ENCODE measurements at regions not wholly inside any gene's neighbourhood (a gene's known extent, or its start where the extent isn't known, plus 50 kb on each side); places are given as distances from the start of the nearest gene placed in this dataset.

DNA sequence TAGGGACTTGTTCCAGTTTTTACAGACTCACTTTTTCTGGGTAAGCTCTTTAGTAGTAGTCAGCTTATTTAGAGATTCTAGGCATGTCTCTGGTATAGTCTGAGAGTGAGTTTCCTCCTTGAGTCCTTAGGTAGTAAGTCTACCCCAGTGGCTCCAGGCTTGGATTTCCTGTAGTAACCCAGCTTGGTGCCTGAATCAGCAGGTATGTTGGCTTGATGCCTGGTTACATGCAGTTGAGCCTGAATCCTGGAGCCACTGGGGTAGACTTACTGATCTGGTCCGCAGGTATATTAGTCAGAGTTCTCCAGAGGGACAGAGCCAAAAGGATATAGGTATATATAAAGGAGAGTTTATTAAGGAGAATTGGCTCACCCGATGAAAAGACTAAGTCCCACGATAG, 85.8 kb upstream of the RBMS3 start:
- DNase-seq: no peak

DNA sequence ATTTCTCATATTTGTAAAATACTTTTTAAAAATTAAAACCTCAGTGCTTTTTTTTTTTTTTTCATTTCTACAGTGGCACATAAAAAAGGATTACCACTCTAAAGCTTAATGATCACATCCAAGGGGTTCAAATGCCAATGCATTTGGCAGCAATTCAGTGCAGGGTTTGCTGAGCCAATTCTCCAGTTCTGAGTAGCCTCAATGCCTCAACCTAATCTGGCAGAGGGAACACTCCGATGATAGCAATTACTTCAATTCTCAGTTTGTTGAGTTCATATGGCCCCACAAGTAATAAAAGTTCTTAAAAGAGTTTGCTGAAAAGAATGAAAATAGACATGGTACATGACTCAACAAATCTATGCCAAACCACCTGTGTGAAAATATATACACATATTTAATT, 79.3 kb upstream of the RBMS3 start:
- no peak for DNase-seq

DNA sequence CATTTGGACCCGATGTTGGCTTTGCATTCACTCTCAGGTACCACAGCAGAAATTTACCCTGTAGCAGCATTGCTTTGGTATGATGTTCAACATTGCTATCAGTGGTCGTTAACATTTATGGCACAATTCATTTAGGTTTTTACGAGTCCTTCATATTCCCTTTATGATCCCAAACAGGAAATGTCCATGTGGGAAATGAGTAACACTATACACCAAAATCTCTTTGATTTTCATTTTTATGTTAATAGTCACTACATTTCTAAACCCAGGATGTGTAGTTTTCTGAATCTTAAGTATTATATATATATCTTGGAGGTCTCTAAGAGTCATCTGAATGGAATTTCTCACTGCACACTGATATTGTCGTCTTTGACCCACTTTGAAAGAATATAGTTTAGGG, 78.5 kb upstream of the RBMS3 start:
- DNase-seq: no peak

DNA sequence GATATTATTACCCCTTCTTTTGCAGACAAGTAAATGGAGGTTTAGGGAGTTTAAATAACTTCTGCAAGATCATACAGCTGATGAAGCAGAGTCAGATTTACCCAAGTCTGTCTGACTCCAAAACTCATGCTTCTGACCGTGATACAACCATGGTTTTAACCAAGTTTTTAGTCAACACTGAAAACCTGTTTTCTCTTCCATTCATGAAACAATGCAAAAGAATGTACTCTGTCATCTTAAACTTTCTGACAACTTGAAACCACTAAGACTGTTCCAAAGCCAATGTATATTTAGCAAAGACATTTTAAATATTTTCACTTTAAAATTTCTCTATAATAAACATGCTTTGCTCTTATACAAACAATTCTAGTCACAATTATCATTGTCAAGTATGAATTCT, 77.0 kb upstream of the RBMS3 start:
- no peak for DNase-seq

DNA sequence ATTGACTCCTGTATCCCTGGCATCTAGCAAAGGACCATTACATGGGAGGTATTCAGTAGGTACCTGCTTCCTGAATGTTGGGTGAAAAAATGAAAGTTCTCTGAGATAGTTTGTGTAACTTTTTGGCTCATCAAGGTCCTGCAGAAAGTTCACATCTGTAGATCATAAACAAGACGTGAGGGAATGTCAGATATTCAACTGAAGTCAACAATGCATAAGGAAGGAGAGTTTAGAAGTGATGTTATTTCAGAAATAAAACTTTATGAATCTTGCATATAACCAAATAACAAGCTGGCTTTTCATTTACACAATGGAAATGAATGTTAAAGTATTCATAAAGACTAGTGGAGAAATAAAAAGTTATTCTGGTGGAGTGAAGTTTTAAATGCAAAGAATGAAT, 73.4 kb upstream of the RBMS3 start:
- no peak for DNase-seq

DNA sequence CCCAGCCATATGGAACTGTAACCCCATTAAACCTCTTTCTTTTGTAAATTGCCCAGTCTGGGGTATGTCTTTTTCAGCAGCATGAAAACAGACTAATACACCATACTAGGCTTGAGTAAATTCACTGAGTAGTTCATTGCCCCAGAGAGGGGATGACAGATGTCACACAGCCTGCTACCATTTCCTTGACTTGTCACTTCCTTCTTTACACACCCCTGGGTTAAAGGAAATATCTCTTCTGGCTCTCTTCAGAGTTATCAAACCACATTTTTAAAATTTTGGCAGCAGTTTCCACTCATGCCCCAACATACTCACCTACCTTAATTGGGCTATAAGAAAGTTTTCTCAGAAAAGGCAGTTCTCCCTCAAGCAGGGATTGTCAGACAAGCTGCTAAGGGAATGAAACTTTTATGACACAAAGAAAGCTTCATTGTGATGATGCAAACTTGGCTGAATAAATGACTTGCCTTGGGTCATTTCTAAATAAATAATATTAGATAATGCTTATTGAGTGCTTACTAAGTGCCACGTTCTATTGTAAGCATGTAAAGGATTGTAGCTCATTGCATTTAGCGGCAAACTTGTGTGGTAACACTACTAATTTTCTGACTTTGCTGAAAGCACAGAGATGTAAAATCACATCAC, 68.0 kb upstream of the RBMS3 start:
- DNase-seq: no peak

DNA sequence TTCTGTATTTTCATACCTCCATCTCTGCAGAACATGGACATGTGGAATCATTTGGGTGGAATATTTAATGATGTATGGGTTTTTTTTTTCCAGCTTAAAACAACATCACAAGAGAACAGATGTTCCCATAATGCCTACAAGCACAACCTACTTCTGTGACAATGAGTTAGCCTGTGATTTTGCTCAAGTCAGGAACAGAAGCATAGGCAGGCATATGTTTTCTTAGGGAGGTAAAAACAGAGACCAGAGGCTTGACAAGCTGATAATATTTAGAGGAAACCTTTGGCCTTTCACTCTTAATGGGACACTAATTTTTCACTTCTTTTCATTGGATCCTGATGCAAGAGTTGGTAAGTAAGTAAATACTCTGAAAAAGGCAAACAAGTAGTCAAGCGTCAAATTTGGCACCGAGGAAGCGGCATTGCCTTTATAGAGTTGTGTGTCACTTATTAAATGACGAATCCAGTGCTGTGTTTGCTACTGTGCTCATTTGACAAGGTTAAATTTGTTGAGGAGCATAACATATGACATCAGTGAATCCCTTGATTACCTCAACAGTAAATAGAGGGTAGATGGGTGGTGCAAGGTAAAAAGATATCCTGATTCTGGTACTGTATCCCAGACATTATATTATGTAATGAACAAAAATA, 66.7 kb upstream of the RBMS3 start:
- DNase-seq: no peak

DNA sequence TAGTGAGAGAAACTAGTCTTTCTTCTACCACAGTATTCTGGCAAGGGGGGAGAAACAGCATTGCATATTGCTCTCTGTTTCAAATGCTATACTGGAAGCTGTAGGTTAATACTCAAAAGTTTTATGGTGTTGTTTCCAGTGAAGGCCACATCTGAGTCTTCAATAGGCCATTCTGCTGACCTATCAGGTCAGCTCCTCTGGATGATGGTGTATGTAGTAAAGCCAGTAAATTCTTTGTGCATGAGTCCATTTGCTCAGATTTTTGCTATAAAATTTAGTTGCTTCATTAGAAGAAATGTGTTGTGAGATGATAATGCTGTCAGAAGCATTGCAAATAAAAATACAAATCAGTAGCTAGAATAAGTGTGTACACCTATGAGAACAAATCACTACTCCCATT, 64.9 kb upstream of the RBMS3 start:
- no peak for DNase-seq

DNA sequence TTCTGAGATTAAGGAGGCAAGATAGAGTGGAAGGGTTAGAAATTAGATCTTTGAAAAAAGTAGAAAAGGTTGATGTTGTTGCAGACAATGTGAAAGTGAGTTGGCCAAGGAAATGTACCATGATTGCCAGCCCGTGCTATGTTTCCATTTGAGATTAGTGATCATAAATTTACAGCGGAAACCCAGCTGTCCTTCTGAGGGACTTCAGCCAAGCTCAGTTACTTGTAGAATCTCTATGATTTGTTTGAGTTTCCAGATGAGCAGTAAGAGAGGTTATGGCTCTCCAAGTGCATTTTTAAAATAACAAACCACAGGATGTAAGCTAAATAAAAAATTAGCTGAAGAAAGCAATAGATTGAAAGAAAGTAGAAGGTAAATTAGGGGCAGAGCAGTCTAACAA, 54.2 kb upstream of the RBMS3 start:
- DNase-seq: no peak

DNA sequence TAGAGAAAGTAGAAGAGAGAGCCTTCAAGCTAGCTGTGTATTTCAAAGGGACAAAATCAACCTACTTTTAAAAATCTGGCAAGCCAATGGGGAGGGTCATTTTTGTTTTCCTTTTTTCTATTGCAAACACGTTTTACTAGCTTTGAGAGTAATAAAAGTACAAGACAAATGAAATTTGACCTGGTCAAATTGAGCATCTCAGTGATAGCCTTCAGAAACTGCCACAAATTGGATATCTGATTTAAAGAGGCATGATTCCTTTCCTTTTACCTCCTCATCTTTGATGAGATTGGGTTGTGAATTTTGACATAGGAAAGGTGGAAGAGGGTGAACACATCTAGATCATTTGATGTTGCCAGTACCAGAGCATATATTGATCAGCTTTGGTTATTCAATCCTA, 53.6 kb upstream of the RBMS3 start:
- no peak for DNase-seq
